SK-N-SH (cell line): ENCODE measurements at regions not wholly inside any gene's neighbourhood (a gene's known extent, or its start where the extent isn't known, plus 50 kb on each side); places are given as distances from the start of the nearest gene placed in this dataset.
"Not testable (repeated sequence)": the region's sequence is repeated elsewhere in the genome, so short reads cannot be mapped to it uniquely, and the experiment has no call there.

ENCODE experiments used
- CTCF ChIA-PET: fragments of 300-600, 350-600 bp; formaldehyde crosslinking; extraction: SDS; loops from one replicate; lab custom pipeline; 2021; lab: Yijun Ruan, JAX
- POLR2A ChIA-PET: fragments of 350-600 bp; sonication (Branson Sonifier 250); formaldehyde crosslinking; extraction: SDS; loops from one replicate; lab custom pipeline; 2020; ENCODE audit warnings: antibody characterized with exemption, inconsistent platforms; lab: Yijun Ruan, JAX
- DNase-seq: peaks from one replicate; pipeline ENCODE4 v3.0.0; 2012
- H2AFZ ChIP-seq: fragments of 200-600 bp; sonication (generic); 2 replicates; pipeline ENCODE4 v1.8.1; 2016; ENCODE audit warnings: antibody characterized with exemption, mild to moderate bottlenecking, low read depth
- H3F3A ChIP-seq: fragments of 200-600 bp; sonication (generic); replicated peaks from 2 replicates; pipeline ENCODE3; 2016; ENCODE audit warnings: antibody characterized with exemption, mild to moderate bottlenecking; ENCODE audit not compliant: insufficient read depth
- H3K27ac ChIP-seq, 2 experiments: fragments of 200-500 bp in 1 of 2; fragments of 200-600 bp in 1 of 2; sonication (Bioruptor generic) in 1 of 2; sonication (generic), shearing (Covaris generic) in 1 of 2; 2 replicates each; pipeline versions ENCODE4 v1.5.1 to v1.6.1; 2014 to 2016; ENCODE audit warnings: low read depth in 2 of 2, inconsistent platforms in 1 of 2, low read length in 1 of 2, mild to moderate bottlenecking in 1 of 2, mixed read lengths in 1 of 2
- H3K27me3 ChIP-seq: fragments of 200-600 bp; sonication (generic), shearing (Covaris generic); 2 replicates; pipeline ENCODE4 v1.6.1; 2016; ENCODE audit warnings: mixed run types; ENCODE audit not compliant: insufficient read depth
- H3K36me3 ChIP-seq, 2 experiments: fragments of 200-500 bp in 1 of 2; fragments of 200-600 bp in 1 of 2; sonication (Bioruptor generic) in 1 of 2; sonication (generic) in 1 of 2; replicated peaks in 1 of 2; 2 replicates each; pipeline versions ENCODE3 to v1.5.1; 2014 to 2016; ENCODE audit warnings: low read length in 1 of 2, mild to moderate bottlenecking in 1 of 2; ENCODE audit not compliant: insufficient read depth in 2 of 2, control insufficient read depth in 1 of 2
- H3K4me1 ChIP-seq, 2 experiments: fragments of 200-500 bp in 1 of 2; fragments of 200-600 bp in 1 of 2; sonication (Bioruptor generic) in 1 of 2; sonication (generic), shearing (Covaris generic) in 1 of 2; 2 replicates each; pipeline versions ENCODE4 v1.5.1 to v1.6.1; 2014 to 2016; ENCODE audit warnings: low read depth in 1 of 2, low read length in 1 of 2, mixed run types in 1 of 2; ENCODE audit not compliant: insufficient read depth in 2 of 2, control insufficient read depth in 1 of 2
- H3K4me2 ChIP-seq: fragments of 200-600 bp; sonication (generic), shearing (Covaris generic); 2 replicates; pipeline ENCODE4 v1.6.1; 2017; ENCODE audit warnings: mixed run types
- H3K4me3 ChIP-seq, 2 experiments: fragments of 200-500 bp in 1 of 2; fragments of 200-600 bp in 1 of 2; sonication (Bioruptor generic) in 1 of 2; sonication (generic), shearing (Covaris generic) in 1 of 2; 2 replicates each; pipeline versions ENCODE4 v1.5.1 to v1.8.1; 2014 to 2016; ENCODE audit warnings: low read depth in 2 of 2, inconsistent platforms in 1 of 2, low read length in 1 of 2, mild to moderate bottlenecking in 1 of 2, mixed read lengths in 1 of 2, moderate library complexity in 1 of 2
- H3K79me2 ChIP-seq: fragments of 200-600 bp; sonication (generic); 2 replicates; pipeline ENCODE4 v1.8.1; 2017; ENCODE audit warnings: mild to moderate bottlenecking; ENCODE audit not compliant: insufficient read depth
- H3K9ac ChIP-seq: fragments of 200-600 bp; sonication (generic); 2 replicates; pipeline ENCODE4 v1.6.1; 2017; ENCODE audit warnings: mixed run types
- H3K9me2 ChIP-seq: fragments of 200-600 bp; sonication (generic); 2 replicates; pipeline ENCODE4 v1.6.1; 2017; ENCODE audit warnings: mixed run types
- H3K9me3 ChIP-seq: fragments of 200-600 bp; sonication (generic); 2 replicates; pipeline ENCODE4 v1.6.1; 2017; ENCODE audit warnings: mixed run types, mild to moderate bottlenecking, moderate library complexity
- H4K20me1 ChIP-seq: fragments of 200-600 bp; sonication (generic); 2 replicates; pipeline ENCODE4 v1.6.1; 2017; ENCODE audit warnings: mild to moderate bottlenecking, mixed run types; ENCODE audit not compliant: insufficient read depth
- CHD2 ChIP-seq: fragments of 150-350 bp; IDR thresholded peaks from 2 replicates; pipeline ENCODE4 v1.6.1; 2018; ENCODE audit warnings: low read length; ENCODE audit not compliant: partially characterized antibody
- ELF1 ChIP-seq: IDR thresholded peaks from 2 replicates; pipeline ENCODE4 v1.4.0; 2012
- EP300 ChIP-seq, 2 experiments: IDR thresholded peaks; 2 replicates each; pipeline versions ENCODE4 v1.4.0 to v1.6.1; 2012; ENCODE audit warnings: borderline replicate concordance in 1 of 2, low read depth in 1 of 2, low read length in 1 of 2
- EZH2phosphoT487 ChIP-seq: fragments of 200-600 bp; sonication (generic); IDR thresholded peaks from 2 replicates; pipeline ENCODE4 v1.6.1; 2017; ENCODE audit warnings: low read depth, mixed run types, mild to moderate bottlenecking, antibody characterized with exemption, moderate library complexity, borderline replicate concordance
- FOXM1 ChIP-seq: IDR thresholded peaks from 2 replicates; pipeline ENCODE4 v1.4.0; 2012; ENCODE audit warnings: low read depth, mild to moderate bottlenecking
- GABPA ChIP-seq: IDR thresholded peaks from 2 replicates; pipeline ENCODE4 v1.4.0; 2012; ENCODE audit warnings: low read depth, mild to moderate bottlenecking
- GATA2 ChIP-seq: sonication (generic); formaldehyde crosslinking; IDR thresholded peaks from 2 replicates; pipeline ENCODE4 v1.5.0; 2020; ENCODE audit warnings: mild to moderate bottlenecking, missing genetic modification reagents
- JUND ChIP-seq: IDR thresholded peaks from 2 replicates; pipeline ENCODE4 v1.4.0; 2012
- NFIC ChIP-seq: IDR thresholded peaks from 2 replicates; pipeline ENCODE4 v1.4.0; 2012; ENCODE audit warnings: borderline replicate concordance
- NRF1 ChIP-seq: IDR thresholded peaks from 2 replicates; pipeline ENCODE4 v1.6.1; 2012; ENCODE audit warnings: low read depth, mild to moderate bottlenecking, low read length
- RAD21 ChIP-seq: IDR thresholded peaks from 2 replicates; pipeline ENCODE4 v1.6.1; 2012; ENCODE audit warnings: mild to moderate bottlenecking, low read length
- RXRA ChIP-seq: IDR thresholded peaks from 2 replicates; pipeline ENCODE4 v1.4.0; 2012; ENCODE audit warnings: low read depth, mild to moderate bottlenecking, borderline replicate concordance
- SIN3A ChIP-seq: IDR thresholded peaks from 2 replicates; pipeline ENCODE4 v1.6.1; 2012; ENCODE audit warnings: low read depth, mild to moderate bottlenecking, low read length, moderate library complexity, borderline replicate concordance
- SMC3 ChIP-seq: IDR thresholded peaks from 2 replicates; pipeline ENCODE4 v1.6.1; 2012; ENCODE audit warnings: low read depth, low read length, improper control_type of control experiment
- TEAD4 ChIP-seq: IDR thresholded peaks from 2 replicates; pipeline ENCODE4 v1.4.0; 2012; ENCODE audit warnings: mild to moderate bottlenecking, borderline replicate concordance; ENCODE audit not compliant: insufficient read depth
- USF2 ChIP-seq: fragments of 150-350 bp; IDR thresholded peaks from 2 replicates; pipeline ENCODE4 v1.6.1; 2017; ENCODE audit warnings: antibody characterized with exemption, low read length, low read depth, borderline replicate concordance
- ZBTB33 ChIP-seq: IDR thresholded peaks from 2 replicates; pipeline ENCODE4 v1.4.0; 2012; ENCODE audit warnings: low read depth, borderline replicate concordance
- WGBS: methylation state at CpG from one replicate; pipeline ENCODE4 v1.1.6; 2017; ENCODE audit warnings: low lambda C conversion rate; 5-methylcytosine and 5-hydroxymethylcytosine counted together

GRCh38 chr5:152051499-152052454 lies 127.1 kb upstream of the GLRA1 start:
- 13% methylated on average over 7 of the region's 10 CpGs for WGBS
- CTCF ChIA-PET = no interaction called here

GRCh38 chr5:152046361-152046760 lies 121.7 kb upstream of the GLRA1 start:
- H4K20me1 ChIP-seq = no peaks in the 10 kb centered on the region
- ChIA-PET POLR2A (no interaction called here), CTCF (no interaction called here)
- no peak overlapping the region for H3K9ac ChIP-seq
- no peaks in the 10 kb centered on the region for H3K9me3 ChIP-seq
- no peak overlapping the region for H3K4me3 ChIP-seq
- H3K4me2 ChIP-seq = no peak overlapping the region
- H3K9me2 ChIP-seq = no peaks in the 10 kb centered on the region
- TF ChIP-seq TEAD4 (no peak), ZBTB33 (no peak), SIN3A (no peak), SMC3 (no peak), RXRA (no peak), FOXM1 (no peak), EZH2phosphoT487 (no peak), NFIC (no peak), EP300 (IDR thresholded peaks at IDR 0.05; ENCODE audit: borderline replicate concordance in 1 of 2, low read depth in 1 of 2, low read length in 1 of 2) (no peak), USF2 (no peak), GATA2 (no peak), GABPA (no peak), JUND (no peak), NRF1 (no peak), RAD21 (no peak), ELF1 (no peak), CHD2 (no peak)
- no peaks in the 10 kb centered on the region for H3K27me3 ChIP-seq
- H3K79me2 ChIP-seq = no peaks in the 10 kb centered on the region
- no peaks in the 10 kb centered on the region for H3F3A ChIP-seq
- no peaks in the 10 kb centered on the region for H3K36me3 ChIP-seq
- no peak overlapping the region for H2AFZ ChIP-seq
- 5% methylated on average over 4 of the region's 4 CpGs for WGBS
- H3K27ac ChIP-seq = no peak overlapping the region
- H3K4me1 ChIP-seq = no peaks in the 10 kb centered on the region
- no peak for DNase-seq

More at GRCh38 chr5:152051499-152052454, 127.1 kb upstream of the GLRA1 start:
- TF ChIP-seq NFIC (no peak), RAD21 (no peak)
- H3K9me3 ChIP-seq = no peaks in the 10 kb centered on the region
- no peaks in the 10 kb centered on the region for H3F3A ChIP-seq
- no peaks in the 10 kb centered on the region for H3K79me2 ChIP-seq
- no peak overlapping the region for H3K4me3 ChIP-seq
- H3K27me3 ChIP-seq = no peaks in the 10 kb centered on the region
- H3K27ac ChIP-seq = no peak overlapping the region
- no peaks in the 10 kb centered on the region for H4K20me1 ChIP-seq
- no peak overlapping the region for H3K4me2 ChIP-seq
- no peaks in the 10 kb centered on the region for H3K36me3 ChIP-seq
- POLR2A ChIA-PET = no interaction called here
- H3K9ac ChIP-seq = no peak overlapping the region
- H3K9me2 ChIP-seq = no peaks in the 10 kb centered on the region
- no peaks in the 10 kb centered on the region for H3K4me1 ChIP-seq
- no peak overlapping the region for H2AFZ ChIP-seq
- no peak for DNase-seq

- H3K9ac ChIP-seq, H4K20me1 ChIP-seq, CTCF ChIA-PET, H3K4me1 ChIP-seq, H3K27me3 ChIP-seq, H3K4me3 ChIP-seq, H3K9me2 ChIP-seq, H3F3A ChIP-seq, H3K27ac ChIP-seq, H2AFZ ChIP-seq, H3K9me3 ChIP-seq, DNase-seq, H3K79me2 ChIP-seq, POLR2A ChIA-PET, H3K36me3 ChIP-seq, H3K4me2 ChIP-seq: not testable (repeated sequence)
- WGBS = 0% methylated on average over 1 of the region's 2 CpGs
Observed at GRCh38 chr5:152038856-152039255, 114.2 kb upstream of the GLRA1 start.
